Right lobe of liver (tissue), 4 donors: ENCODE measurements at regions not wholly inside any gene's neighbourhood (a gene's known extent, or its start where the extent isn't known, plus 50 kb on each side); places are given as distances from the start of the nearest gene placed in this dataset.

ENCODE experiments used
- CTCF ChIP-seq, 4 donors: fragments of 200-600 bp in 3 of 4; fragments of 450-650 bp in 1 of 4; IDR thresholded peaks; one replicate each; pipeline versions ENCODE4 v1.5.1 to v1.8.0; 2016 to 2022; ENCODE audit warnings: antibody characterized with exemption in 4 of 4, mild to moderate bottlenecking in 2 of 4
- POLR2A ChIP-seq: fragments of 450-650 bp; IDR thresholded peaks from one replicate; pipeline ENCODE4 v1.6.1; 2017; ENCODE audit warnings: antibody characterized with exemption, mild to moderate bottlenecking
- donor health status: DM: no; HTN: no; CAD: no.
- donor health status: DM: no; HTN: no; CAD: no.
- donor health status: DM: no; HTN: yes; CAD: no.

GRCh38 chr4:145414841-145415240, 66.8 kb upstream of the SMAD1 start:
- TF ChIP-seq POLR2A (no peak), CTCF (IDR thresholded peaks at IDR 0.05) (no peak)
